NT2/D1 (cell line): ENCODE measurements at regions not wholly inside any gene's neighbourhood (a gene's known extent, or its start where the extent isn't known, plus 50 kb on each side); places are given as distances from the start of the nearest gene placed in this dataset.

Experiments used
- DNase-seq: peaks from one replicate; pipeline ENCODE4 v3.0.0-alpha.2; 2011; ENCODE audit warnings: low read depth, low spot score
- H3K27me3 ChIP-seq: 2 replicates; pipeline ENCODE4 v1.6.0; 2011; ENCODE audit warnings: mild to moderate bottlenecking; ENCODE audit not compliant: insufficient read length, insufficient read depth
- H3K36me3 ChIP-seq: 2 replicates; pipeline ENCODE4 v1.6.1; 2011; ENCODE audit warnings: mild to moderate bottlenecking, low read length, mixed read lengths; ENCODE audit not compliant: insufficient read depth, insufficient read length
- H3K4me1 ChIP-seq: 2 replicates; pipeline ENCODE4 v1.5.1; 2011; ENCODE audit not compliant: insufficient read depth, insufficient read length
- H3K4me3 ChIP-seq: 2 replicates; pipeline ENCODE4 v1.5.1; 2011; ENCODE audit warnings: low read depth; ENCODE audit not compliant: insufficient read length
- H3K9ac ChIP-seq: 2 replicates; pipeline ENCODE4 v1.6.0; 2011; ENCODE audit warnings: low read depth; ENCODE audit not compliant: insufficient read length
- H3K9me3 ChIP-seq: 2 replicates; pipeline ENCODE4 v1.5.1; 2011; ENCODE audit warnings: mild to moderate bottlenecking, low read length; ENCODE audit not compliant: insufficient read depth
- SUZ12 ChIP-seq: IDR thresholded peaks from 2 replicates; pipeline ENCODE4 v1.6.1; 2011; ENCODE audit not compliant: insufficient read length, insufficient read depth; ENCODE audit errors: extremely low read depth
- YY1 ChIP-seq: IDR thresholded peaks from 2 replicates; pipeline ENCODE4 v1.6.1; 2011; ENCODE audit not compliant: insufficient read length, insufficient read depth
- ZNF274 ChIP-seq: IDR thresholded peaks from 2 replicates; pipeline ENCODE4 v1.6.1; 2011; ENCODE audit warnings: mild to moderate bottlenecking, low read depth, low read length

- Histone ChIP-seq H3K36me3 (no peaks in the 10 kb centered on the region), H3K4me3 (no peak overlapping the region), H3K9ac (no peak overlapping the region), H3K9me3 (no peaks in the 10 kb centered on the region), H3K27me3 (no peaks in the 10 kb centered on the region), H3K4me1 (no peaks in the 10 kb centered on the region)
- no peak for DNase-seq
- no peak for TF ChIP-seq ZNF274
Measured at GRCh38 chr4:45778514-45778913, 345.3 kb downstream of the GABRG1 start.

DNA sequence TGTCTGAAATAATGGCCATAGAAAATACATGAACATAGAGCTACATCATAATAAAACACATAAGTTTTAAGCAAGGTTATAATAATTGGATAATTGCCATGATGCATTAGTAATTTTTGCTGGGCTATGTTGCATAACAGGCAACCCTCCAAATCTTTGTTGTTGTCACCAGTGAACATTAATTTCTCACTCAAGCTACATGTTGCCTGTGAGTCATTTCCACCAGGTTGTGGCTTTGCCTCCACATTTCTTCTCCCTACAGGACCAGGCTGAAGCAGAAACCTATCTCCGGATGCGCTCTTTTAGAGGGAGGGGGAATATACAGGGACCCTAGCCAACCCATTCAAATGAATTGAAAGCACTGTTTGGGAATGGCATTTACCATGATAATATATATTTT lies 347.7 kb downstream of the GABRG1 start:
- no peak for DNase-seq
- Histone ChIP-seq H3K36me3 (no peaks in the 10 kb centered on the region), H3K27me3 (no peaks in the 10 kb centered on the region), H3K9ac (no peak overlapping the region), H3K4me3 (no peak overlapping the region), H3K4me1 (no peaks in the 10 kb centered on the region), H3K9me3 (no peaks in the 10 kb centered on the region)
- no peak for TF ChIP-seq ZNF274
- no peak for TF ChIP-seq YY1
- no peak for TF ChIP-seq SUZ12

DNA sequence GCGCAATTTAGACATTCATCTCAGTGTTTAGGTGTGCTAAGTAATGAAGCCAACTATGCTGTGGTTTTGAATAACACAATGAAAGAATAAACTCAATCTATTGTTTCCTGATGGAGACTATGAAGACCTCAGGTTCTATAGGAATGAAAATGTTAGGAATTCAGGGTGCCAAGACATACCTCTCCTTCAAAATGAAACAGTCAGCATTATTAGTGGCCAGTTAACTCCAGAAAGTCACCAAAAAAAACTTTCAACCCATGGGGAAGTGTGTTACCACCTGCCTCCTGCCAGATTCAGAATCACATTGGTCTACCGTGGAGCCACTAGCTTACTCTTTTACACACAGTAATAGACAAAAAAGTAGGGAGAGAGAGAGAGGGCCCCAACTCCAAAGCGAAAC lies 352.9 kb downstream of the GABRG1 start:
- no peaks in the 10 kb centered on the region for H3K27me3 ChIP-seq
- no peak for DNase-seq
- no peak overlapping the region for H3K4me3 ChIP-seq
- no peak overlapping the region for H3K9ac ChIP-seq
- no peaks in the 10 kb centered on the region for H3K9me3 ChIP-seq
- H3K36me3 ChIP-seq: no peaks in the 10 kb centered on the region
- no peaks in the 10 kb centered on the region for H3K4me1 ChIP-seq
- no peak for TF ChIP-seq SUZ12
- TF ChIP-seq ZNF274: no peak
- TF ChIP-seq YY1: no peak

DNA sequence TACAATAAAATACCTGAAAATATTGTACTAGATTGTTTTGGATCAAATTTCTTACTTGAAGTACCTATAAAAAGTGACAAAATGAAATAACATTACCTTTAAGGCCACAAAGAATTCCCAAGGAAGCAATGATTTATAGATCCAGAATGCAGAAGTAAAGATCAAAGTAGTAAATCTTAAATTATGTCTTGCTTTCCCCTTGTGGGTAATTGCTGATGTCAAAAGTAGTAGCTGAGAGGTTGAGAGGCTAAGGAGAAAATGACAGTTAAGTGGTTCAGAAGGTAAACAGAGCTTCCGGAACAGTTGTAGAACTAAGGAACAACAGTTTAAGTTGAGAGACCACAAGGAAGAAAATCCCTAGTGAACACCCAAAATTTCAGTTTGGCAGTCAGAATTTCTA lies 358.3 kb downstream of the GABRG1 start:
- no peak overlapping the region for H3K9ac ChIP-seq
- H3K27me3 ChIP-seq: no peaks in the 10 kb centered on the region
- no peaks in the 10 kb centered on the region for H3K36me3 ChIP-seq
- TF ChIP-seq ZNF274: no peak
- no peak for TF ChIP-seq YY1
- TF ChIP-seq SUZ12: no peak
- no peak for DNase-seq
- no peaks in the 10 kb centered on the region for H3K4me1 ChIP-seq
- H3K9me3 ChIP-seq: no peaks in the 10 kb centered on the region
- no peak overlapping the region for H3K4me3 ChIP-seq

- H3K4me1 ChIP-seq: no peaks in the 10 kb centered on the region
- H3K9me3 ChIP-seq: no peaks in the 10 kb centered on the region
- TF ChIP-seq YY1 (no peak), ZNF274 (no peak), SUZ12 (no peak)
- no peak for DNase-seq
- H3K9ac ChIP-seq: no peak overlapping the region
- H3K36me3 ChIP-seq: no peaks in the 10 kb centered on the region
- H3K27me3 ChIP-seq: no peaks in the 10 kb centered on the region
- no peak overlapping the region for H3K4me3 ChIP-seq
Measured at GRCh38 chr4:45751877-45752530, 371.9 kb downstream of the GABRG1 start.

DNA sequence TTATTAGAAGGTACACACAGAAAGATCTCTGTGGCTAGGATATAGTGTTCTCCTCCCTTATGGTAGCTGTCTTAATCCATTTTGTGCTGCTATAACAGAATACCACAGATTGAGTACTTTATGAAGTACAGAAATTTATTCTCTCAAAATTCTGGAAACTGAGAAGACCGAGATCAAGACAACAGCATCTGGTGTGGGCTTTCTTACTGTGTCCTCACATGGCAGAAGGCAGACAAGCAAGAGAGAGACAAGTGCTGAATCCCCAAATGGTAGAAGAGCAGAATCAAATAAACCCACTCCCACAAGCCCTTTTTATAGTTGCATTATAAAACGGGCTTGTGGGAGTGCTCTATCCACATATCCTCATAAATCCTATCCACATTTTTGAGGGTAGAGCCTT lies 373.1 kb downstream of the GABRG1 start:
- no peak for DNase-seq
- TF ChIP-seq SUZ12: no peak
- no peak for TF ChIP-seq ZNF274
- no peak for TF ChIP-seq YY1
- Histone ChIP-seq H3K9ac (no peak overlapping the region), H3K9me3 (no peaks in the 10 kb centered on the region), H3K36me3 (no peaks in the 10 kb centered on the region), H3K27me3 (no peaks in the 10 kb centered on the region), H3K4me3 (no peak overlapping the region), H3K4me1 (no peaks in the 10 kb centered on the region)

DNA sequence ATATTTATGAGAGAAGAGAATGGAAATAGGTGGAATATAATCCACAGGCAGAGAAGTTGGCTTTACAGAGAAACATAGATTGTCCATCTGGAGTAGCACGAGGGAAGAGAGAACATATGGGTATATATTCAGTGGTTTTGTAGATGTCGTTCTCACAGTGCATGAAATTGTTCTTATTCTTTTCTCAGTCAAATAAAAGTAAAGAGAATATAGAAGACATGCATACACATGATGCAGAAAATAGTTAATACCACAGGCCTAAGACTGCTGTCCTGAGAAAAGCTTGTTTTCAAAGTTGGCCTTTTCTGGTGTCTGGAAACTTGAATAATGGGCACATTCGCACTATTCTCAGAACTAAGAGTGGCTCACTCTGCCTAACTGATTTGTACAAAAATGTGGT lies 378.1 kb downstream of the GABRG1 start:
- H3K36me3 ChIP-seq: no peaks in the 10 kb centered on the region
- no peak for TF ChIP-seq SUZ12
- H3K27me3 ChIP-seq: no peaks in the 10 kb centered on the region

GRCh38 chr4:45741897-45742296 lies 382.0 kb downstream of the GABRG1 start:
- no peak overlapping the region for H3K9ac ChIP-seq
- no peak for DNase-seq
- H3K9me3 ChIP-seq: peaks cover 10% of the 10 kb centered on the region
- no peaks in the 10 kb centered on the region for H3K4me1 ChIP-seq
- H3K36me3 ChIP-seq: no peaks in the 10 kb centered on the region
- TF ChIP-seq SUZ12 (no peak), ZNF274 (no peak), YY1 (no peak)
- H3K4me3 ChIP-seq: no peak overlapping the region
- H3K27me3 ChIP-seq: no peaks in the 10 kb centered on the region

More for the DNA sequence above, 378.1 kb downstream of the GABRG1 start:
- Histone ChIP-seq H3K9me3 (peaks cover 5% of the 10 kb centered on the region), H3K4me1 (no peaks in the 10 kb centered on the region), H3K9ac (no peak overlapping the region), H3K4me3 (no peak overlapping the region)
- DNase-seq: no peak
